ENCODE measurements at regions not wholly inside any gene's neighbourhood (a gene's known extent, or its start where the extent isn't known, plus 50 kb on each side); places are given as distances from the start of the nearest gene placed in this dataset.

- no peak for TF ChIP-seq CTCF (conservative IDR thresholded peaks at IDR 0.05)
- DNase-seq (ENCODE audit: low read depth, low spot score): no peak
- Mint-ChIP-seq H3K36me3 (ENCODE audit: low read depth) (no peaks in the 10 kb centered on the region), H3K27me3 (ENCODE audit: low read depth) (no peaks in the 10 kb centered on the region), H3K4me1 (no peaks in the 10 kb centered on the region), H3K9me3 (no peaks in the 10 kb centered on the region), H3K4me3 (no peak overlapping the region), H3K27ac (ENCODE audit: unreplicated experiment) (no peak overlapping the region)
Observed at GRCh38 chr13:107348471-107348870, 780.5 kb upstream of the ARGLU1 start.

- TF ChIP-seq CTCF (conservative IDR thresholded peaks at IDR 0.05): no peak
- H3K4me1 Mint-ChIP-seq: no peaks in the 10 kb centered on the region
- H3K36me3 Mint-ChIP-seq (ENCODE audit: low read depth): no peaks in the 10 kb centered on the region
- H3K4me3 Mint-ChIP-seq: no peak overlapping the region
- DNase-seq (ENCODE audit: low read depth, low spot score): no peak
- no peaks in the 10 kb centered on the region for H3K27me3 Mint-ChIP-seq (ENCODE audit: low read depth)
- H3K27ac Mint-ChIP-seq (ENCODE audit: unreplicated experiment): no peak overlapping the region
- H3K9me3 Mint-ChIP-seq: no peaks in the 10 kb centered on the region
Observed at GRCh38 chr13:107347641-107348369, 779.9 kb upstream of the ARGLU1 start.

GRCh38 chr13:107342747-107343146, 774.8 kb upstream of the ARGLU1 start:
- Mint-ChIP-seq H3K27me3 (ENCODE audit: low read depth) (no peaks in the 10 kb centered on the region), H3K4me1 (no peaks in the 10 kb centered on the region), H3K9me3 (no peaks in the 10 kb centered on the region), H3K27ac (ENCODE audit: unreplicated experiment) (no peak overlapping the region), H3K36me3 (ENCODE audit: low read depth) (no peaks in the 10 kb centered on the region), H3K4me3 (no peak overlapping the region)
- no peak for DNase-seq (ENCODE audit: low read depth, low spot score)
- TF ChIP-seq CTCF (conservative IDR thresholded peaks at IDR 0.05): no peak

GRCh38 chr13:107339209-107339608, 771.3 kb upstream of the ARGLU1 start:
- no peak for DNase-seq (ENCODE audit: low read depth, low spot score)
- Mint-ChIP-seq H3K4me3 (no peak overlapping the region), H3K27me3 (ENCODE audit: low read depth) (no peaks in the 10 kb centered on the region), H3K9me3 (no peaks in the 10 kb centered on the region), H3K27ac (ENCODE audit: unreplicated experiment) (no peak overlapping the region), H3K4me1 (no peaks in the 10 kb centered on the region), H3K36me3 (ENCODE audit: low read depth) (no peaks in the 10 kb centered on the region)
- TF ChIP-seq CTCF (conservative IDR thresholded peaks at IDR 0.05): no peak

- H3K27ac Mint-ChIP-seq (ENCODE audit: unreplicated experiment): no peak overlapping the region
- DNase-seq (ENCODE audit: low read depth, low spot score): no peak
- no peaks in the 10 kb centered on the region for H3K4me1 Mint-ChIP-seq
- no peak overlapping the region for H3K4me3 Mint-ChIP-seq
- no peaks in the 10 kb centered on the region for H3K36me3 Mint-ChIP-seq (ENCODE audit: low read depth)
- H3K27me3 Mint-ChIP-seq (ENCODE audit: low read depth): no peaks in the 10 kb centered on the region
- no peaks in the 10 kb centered on the region for H3K9me3 Mint-ChIP-seq
- no peak for TF ChIP-seq CTCF (conservative IDR thresholded peaks at IDR 0.05)
Observed at GRCh38 chr13:107332188-107332587, 764.3 kb upstream of the ARGLU1 start.

Measured in neural crest cell (in vitro differentiated cells).